Hematopoietic multipotent progenitor cell treated with erythropoietin and hydrocortisone succinate and interleukin-3 and kit ligand, for 17 days (in vitro differentiated cells): ENCODE measurements at regions not wholly inside any gene's neighbourhood (a gene's known extent, or its start where the extent isn't known, plus 50 kb on each side); places are given as distances from the start of the nearest gene placed in this dataset.

ENCODE experiments used
- DNase-seq: peaks from one replicate; pipeline ENCODE4 v3.0.0-alpha.2; 2015; ENCODE audit warnings: low spot score

- no peak for DNase-seq
Observed at GRCh38 chr10:58140691-58141347, 126.9 kb downstream of the IPMK start.

- DNase-seq, result no peak
Observed at GRCh38 chr10:58140054-58140453, 127.6 kb downstream of the IPMK start.

GRCh38 chr10:58137813-58138212 lies 129.9 kb downstream of the IPMK start:
- no peak for DNase-seq

- DNase-seq, result no peak
Observed at GRCh38 chr10:58115218-58116050, 152.3 kb downstream of the IPMK start.

- no peak for DNase-seq
Observed at GRCh38 chr10:58109731-58110130, 158.0 kb downstream of the IPMK start.

- no peak for DNase-seq
Observed at GRCh38 chr10:58107506-58107905, 160.2 kb downstream of the IPMK start.

GRCh38 chr10:58106211-58107035 lies 161.3 kb downstream of the IPMK start:
- DNase-seq, result no peak

GRCh38 chr10:58104351-58104751 lies 163.3 kb downstream of the IPMK start:
- no peak for DNase-seq

GRCh38 chr10:58102897-58103296 lies 164.8 kb downstream of the IPMK start:
- DNase-seq, result no peak

- no peak for DNase-seq
Observed at GRCh38 chr10:58101682-58102081, 166.0 kb downstream of the IPMK start.

- no peak for DNase-seq
Observed at GRCh38 chr10:58094985-58095718, 172.5 kb downstream of the IPMK start.

GRCh38 chr10:58091886-58092285 lies 175.8 kb downstream of the IPMK start:
- DNase-seq, result no peak

GRCh38 chr10:58089739-58090138 lies 178.0 kb downstream of the IPMK start:
- no peak for DNase-seq

- DNase-seq, result no peak
Observed at GRCh38 chr10:58087896-58088295, 179.8 kb downstream of the IPMK start.

- no peak for DNase-seq
Observed at GRCh38 chr10:58086763-58087150, 180.9 kb downstream of the IPMK start.

- no peak for DNase-seq
Observed at GRCh38 chr10:58086144-58086762, 181.4 kb downstream of the IPMK start.

GRCh38 chr10:58082248-58082647 lies 185.4 kb downstream of the IPMK start:
- no peak for DNase-seq

- no peak for DNase-seq
Observed at GRCh38 chr10:58081353-58081752, 186.3 kb downstream of the IPMK start.

GRCh38 chr10:58079461-58079860 lies 188.2 kb downstream of the IPMK start:
- DNase-seq, result no peak

- no peak for DNase-seq
Observed at GRCh38 chr10:58072634-58073033, 195.1 kb downstream of the IPMK start.

GRCh38 chr10:58070956-58071355 lies 196.7 kb downstream of the IPMK start:
- DNase-seq, result no peak

GRCh38 chr10:58068809-58069208 lies 198.9 kb downstream of the IPMK start:
- DNase-seq, result no peak
